ENCODE measurements at regions not wholly inside any gene's neighbourhood (a gene's known extent, or its start where the extent isn't known, plus 50 kb on each side); places are given as distances from the start of the nearest gene placed in this dataset.

- H3K4me1 ChIP-seq, result no peaks in the 10 kb centered on the region
- no peaks in the 10 kb centered on the region for H3K27me3 ChIP-seq
- no peaks in the 10 kb centered on the region for H3K9me3 ChIP-seq
- no peaks in the 10 kb centered on the region for H3K36me3 ChIP-seq
- no peak overlapping the region for H3K9ac ChIP-seq (ENCODE audit: low read depth in 2 of 2, low read length in 2 of 2)
- intact Hi-C loops (cut with DNase I), result no loop called here
- H3K4me3 ChIP-seq, result no peak overlapping the region
- H3K27ac ChIP-seq, result no peak overlapping the region
- no peak for TF ChIP-seq CTCF (IDR thresholded peaks at IDR 0.05)
- DNase-seq, result no peak
Observed at GRCh38 chr20:6513599-6513998, 253.9 kb upstream of the BMP2 start.

- DNase-seq, result no peak
- intact Hi-C loops (cut with DNase I), result no loop called here
Observed at GRCh38 chr20:6509374-6509773, 258.1 kb upstream of the BMP2 start.

GRCh38 chr20:6506906-6507305 is 260.6 kb upstream of the BMP2 start:
- Histone ChIP-seq H3K9me3 (no peaks in the 10 kb centered on the region), H3K36me3 (no peaks in the 10 kb centered on the region), H3K4me3 (no peak overlapping the region), H3K9ac (ENCODE audit: low read depth in 2 of 2, low read length in 2 of 2) (no peak overlapping the region), H3K4me1 (no peaks in the 10 kb centered on the region), H3K27ac (no peak overlapping the region), H3K27me3 (no peaks in the 10 kb centered on the region)
- no peak for DNase-seq
- intact Hi-C loops (cut with DNase I), result no loop called here
- TF ChIP-seq CTCF (IDR thresholded peaks at IDR 0.05), result no peak

More at GRCh38 chr20:6509374-6509773, 258.1 kb upstream of the BMP2 start:
- H3K9ac ChIP-seq (ENCODE audit: low read depth in 2 of 2, low read length in 2 of 2), result no peak overlapping the region
- no peaks in the 10 kb centered on the region for H3K9me3 ChIP-seq
- H3K36me3 ChIP-seq, result no peaks in the 10 kb centered on the region
- H3K4me3 ChIP-seq, result no peak overlapping the region
- no peak overlapping the region for H3K27ac ChIP-seq
- no peak for TF ChIP-seq CTCF (IDR thresholded peaks at IDR 0.05)
- no peaks in the 10 kb centered on the region for H3K4me1 ChIP-seq
- no peaks in the 10 kb centered on the region for H3K27me3 ChIP-seq

- H3K4me3 ChIP-seq, result no peak overlapping the region
- no peaks in the 10 kb centered on the region for H3K36me3 ChIP-seq
- no peaks in the 10 kb centered on the region for H3K27me3 ChIP-seq
- intact Hi-C loops (cut with DNase I), result no loop called here
- H3K4me1 ChIP-seq, result no peaks in the 10 kb centered on the region
- no peak overlapping the region for H3K27ac ChIP-seq
- H3K9me3 ChIP-seq, result no peaks in the 10 kb centered on the region
- no peak for TF ChIP-seq CTCF (IDR thresholded peaks at IDR 0.05)
- no peak overlapping the region for H3K9ac ChIP-seq (ENCODE audit: low read depth in 2 of 2, low read length in 2 of 2)
- DNase-seq, result no peak
Observed at GRCh38 chr20:6504826-6505225, 262.7 kb upstream of the BMP2 start.

- Histone ChIP-seq H3K9ac (ENCODE audit: low read depth in 2 of 2, low read length in 2 of 2) (no peak overlapping the region), H3K36me3 (no peaks in the 10 kb centered on the region), H3K9me3 (no peaks in the 10 kb centered on the region), H3K4me1 (no peaks in the 10 kb centered on the region), H3K27ac (no peak overlapping the region), H3K4me3 (no peak overlapping the region), H3K27me3 (no peaks in the 10 kb centered on the region)
- intact Hi-C loops (cut with DNase I), result no loop called here
- no peak for DNase-seq
- no peak for TF ChIP-seq CTCF (IDR thresholded peaks at IDR 0.05)
Observed at GRCh38 chr20:6504179-6504578, 263.3 kb upstream of the BMP2 start.

- Histone ChIP-seq H3K9me3 (no peaks in the 10 kb centered on the region), H3K4me1 (no peaks in the 10 kb centered on the region), H3K27ac (no peak overlapping the region), H3K36me3 (no peaks in the 10 kb centered on the region), H3K4me3 (no peak overlapping the region), H3K27me3 (no peaks in the 10 kb centered on the region), H3K9ac (ENCODE audit: low read depth in 2 of 2, low read length in 2 of 2) (no peak overlapping the region)
- DNase-seq, result no peak
- no peak for TF ChIP-seq CTCF (IDR thresholded peaks at IDR 0.05)
- intact Hi-C loops (cut with DNase I), result no loop called here
Observed at GRCh38 chr20:6502999-6503398, 264.5 kb upstream of the BMP2 start.

Data from colonic mucosa (tissue), 4 donors.